ENCODE measurements at regions not wholly inside any gene's neighbourhood (a gene's known extent, or its start where the extent isn't known, plus 50 kb on each side); places are given as distances from the start of the nearest gene placed in this dataset.
A peak's percentile ranks its signal among the peaks of the same experiment; 100 is the strongest.

GRCh38 chr19:30651066-30651465 lies 278.9 kb downstream of the ZNF536 start:
- intact Hi-C loops (cut with micrococcal nuclease; ENCODE audit: unreplicated experiment) (loop anchor here (10.0 kb wide), 1 partner anchor 916 kb away; no protein-coding TSS in a partner anchor), in situ Hi-C loops (cut with HindIII; ENCODE audit: low pct_unique_long_range_greater_than_20kb, low sequenced_read_pairs) (no loop called here)
- H3K27ac ChIP-seq (ENCODE audit: low read length): no peak overlapping the region
- H3K4me3 ChIP-seq (ENCODE audit: low read depth in 2 of 2, low read length in 2 of 2): peak overlapping the region in 1 of 2 experiments; percentile 21; a peak in 2 of 4 replicates
- H3K4me1 ChIP-seq (ENCODE audit: control insufficient read depth, insufficient read depth, low read length): no peaks in the 10 kb centered on the region
- ATAC-seq: no peak
- peaks cover 51% of the 10 kb centered on the region for H3K27me3 ChIP-seq (ENCODE audit: control insufficient read depth, insufficient read depth, low read length)
- no TSS peak for BruUV-seq (replicated peaks)
- POLR2A ChIA-PET: no interaction called here
- no peak for DNase-seq (ENCODE audit: low read depth, low spot score)
- TF ChIP-seq, protein P1, sequence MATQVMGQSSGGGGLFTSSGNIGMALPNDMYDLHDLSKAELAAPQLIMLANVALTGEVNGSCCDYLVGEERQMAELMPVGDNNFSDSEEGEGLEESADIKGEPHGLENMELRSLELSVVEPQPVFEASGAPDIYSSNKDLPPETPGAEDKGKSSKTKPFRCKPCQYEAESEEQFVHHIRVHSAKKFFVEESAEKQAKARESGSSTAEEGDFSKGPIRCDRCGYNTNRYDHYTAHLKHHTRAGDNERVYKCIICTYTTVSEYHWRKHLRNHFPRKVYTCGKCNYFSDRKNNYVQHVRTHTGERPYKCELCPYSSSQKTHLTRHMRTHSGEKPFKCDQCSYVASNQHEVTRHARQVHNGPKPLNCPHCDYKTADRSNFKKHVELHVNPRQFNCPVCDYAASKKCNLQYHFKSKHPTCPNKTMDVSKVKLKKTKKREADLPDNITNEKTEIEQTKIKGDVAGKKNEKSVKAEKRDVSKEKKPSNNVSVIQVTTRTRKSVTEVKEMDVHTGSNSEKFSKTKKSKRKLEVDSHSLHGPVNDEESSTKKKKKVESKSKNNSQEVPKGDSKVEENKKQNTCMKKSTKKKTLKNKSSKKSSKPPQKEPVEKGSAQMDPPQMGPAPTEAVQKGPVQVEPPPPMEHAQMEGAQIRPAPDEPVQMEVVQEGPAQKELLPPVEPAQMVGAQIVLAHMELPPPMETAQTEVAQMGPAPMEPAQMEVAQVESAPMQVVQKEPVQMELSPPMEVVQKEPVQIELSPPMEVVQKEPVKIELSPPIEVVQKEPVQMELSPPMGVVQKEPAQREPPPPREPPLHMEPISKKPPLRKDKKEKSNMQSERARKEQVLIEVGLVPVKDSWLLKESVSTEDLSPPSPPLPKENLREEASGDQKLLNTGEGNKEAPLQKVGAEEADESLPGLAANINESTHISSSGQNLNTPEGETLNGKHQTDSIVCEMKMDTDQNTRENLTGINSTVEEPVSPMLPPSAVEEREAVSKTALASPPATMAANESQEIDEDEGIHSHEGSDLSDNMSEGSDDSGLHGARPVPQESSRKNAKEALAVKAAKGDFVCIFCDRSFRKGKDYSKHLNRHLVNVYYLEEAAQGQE (IDR thresholded peaks at IDR 0.05; ENCODE audit: insufficient read depth in 1 of 2, low read depth in 2 of 2, low read length in 1 of 2): no peak
- no peak for TF ChIP-seq SIN3A (IDR thresholded peaks at IDR 0.05; ENCODE audit: borderline replicate concordance, insufficient read depth, low read depth, low read length)
- TF ChIP-seq TCF7L2 (IDR thresholded peaks at IDR 0.05; ENCODE audit: low read depth, low read length): no peak
- CTCF ChIA-PET: interaction anchor here (0.7 kb wide), 1 partner anchor 179 kb away, joined by 7 read pairs; no protein-coding TSS in a partner anchor
- no peaks in the 10 kb centered on the region for H3K9me3 ChIP-seq (ENCODE audit: control insufficient read depth, insufficient read depth, low read depth, low read length)
- no peaks in the 10 kb centered on the region for H3K36me3 ChIP-seq (ENCODE audit: control insufficient read depth, insufficient read depth, low read length)

GRCh38 chr19:30649934-30650614 lies 277.9 kb downstream of the ZNF536 start:
- BruUV-seq (replicated peaks): no TSS peak
- ChIA-PET CTCF (interaction anchor here (0.7 kb wide), 1 partner anchor 180 kb away, joined by 7 read pairs; no protein-coding TSS in a partner anchor), POLR2A (no interaction called here)
- TF ChIP-seq TCF7L2 (IDR thresholded peaks at IDR 0.05; ENCODE audit: low read depth, low read length) (peak; percentile 82), SIN3A (IDR thresholded peaks at IDR 0.05; ENCODE audit: borderline replicate concordance, insufficient read depth, low read depth, low read length) (no peak)
- TF ChIP-seq, protein P1 (IDR thresholded peaks at IDR 0.05; ENCODE audit: insufficient read depth in 1 of 2, low read depth in 2 of 2, low read length in 1 of 2): no peak
- TF ChIP-seq, protein P2, sequence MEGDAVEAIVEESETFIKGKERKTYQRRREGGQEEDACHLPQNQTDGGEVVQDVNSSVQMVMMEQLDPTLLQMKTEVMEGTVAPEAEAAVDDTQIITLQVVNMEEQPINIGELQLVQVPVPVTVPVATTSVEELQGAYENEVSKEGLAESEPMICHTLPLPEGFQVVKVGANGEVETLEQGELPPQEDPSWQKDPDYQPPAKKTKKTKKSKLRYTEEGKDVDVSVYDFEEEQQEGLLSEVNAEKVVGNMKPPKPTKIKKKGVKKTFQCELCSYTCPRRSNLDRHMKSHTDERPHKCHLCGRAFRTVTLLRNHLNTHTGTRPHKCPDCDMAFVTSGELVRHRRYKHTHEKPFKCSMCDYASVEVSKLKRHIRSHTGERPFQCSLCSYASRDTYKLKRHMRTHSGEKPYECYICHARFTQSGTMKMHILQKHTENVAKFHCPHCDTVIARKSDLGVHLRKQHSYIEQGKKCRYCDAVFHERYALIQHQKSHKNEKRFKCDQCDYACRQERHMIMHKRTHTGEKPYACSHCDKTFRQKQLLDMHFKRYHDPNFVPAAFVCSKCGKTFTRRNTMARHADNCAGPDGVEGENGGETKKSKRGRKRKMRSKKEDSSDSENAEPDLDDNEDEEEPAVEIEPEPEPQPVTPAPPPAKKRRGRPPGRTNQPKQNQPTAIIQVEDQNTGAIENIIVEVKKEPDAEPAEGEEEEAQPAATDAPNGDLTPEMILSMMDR (IDR thresholded peaks at IDR 0.05): peak; percentile 94
- no peak overlapping the region for H3K27ac ChIP-seq (ENCODE audit: low read length)
- no peak overlapping the region for H3K4me3 ChIP-seq (ENCODE audit: low read depth in 2 of 2, low read length in 2 of 2)
- H3K36me3 ChIP-seq (ENCODE audit: control insufficient read depth, insufficient read depth, low read length): no peaks in the 10 kb centered on the region
- no peaks in the 10 kb centered on the region for H3K9me3 ChIP-seq (ENCODE audit: control insufficient read depth, insufficient read depth, low read depth, low read length)
- intact Hi-C loops (cut with micrococcal nuclease; ENCODE audit: unreplicated experiment): loop anchor here (5.0 to 10.0 kb wide), 2 partner anchors 423 to 915 kb away; no protein-coding TSS in a partner anchor
- DNase-seq (ENCODE audit: low read depth, low spot score) (peak; percentile 38), ATAC-seq (peak; percentile 80; the same call in 1 of the 2 replicates)
- in situ Hi-C loops (cut with HindIII; ENCODE audit: low pct_unique_long_range_greater_than_20kb, low sequenced_read_pairs): no loop called here
- peaks cover 49% of the 10 kb centered on the region for H3K27me3 ChIP-seq (ENCODE audit: control insufficient read depth, insufficient read depth, low read length)
- H3K4me1 ChIP-seq (ENCODE audit: control insufficient read depth, insufficient read depth, low read length): no peaks in the 10 kb centered on the region

Measured in Panc1 (cell line).